HCT116 (cell line): ENCODE measurements at regions not wholly inside any gene's neighbourhood (a gene's known extent, or its start where the extent isn't known, plus 50 kb on each side); places are given as distances from the start of the nearest gene placed in this dataset.

ENCODE experiments used
- ATAC-seq: fragments of 200-7000 bp; cut with Tn5 transposase; 2 replicates; pipeline ENCODE4 v1.9.1; 2020; ENCODE audit warnings: mild to moderate bottlenecking, moderate library complexity
- BruUV-seq: library from RNA; stranded (reverse); fragments of 400-500 nt; replicated peaks from 2 replicates; lab custom pipeline; 2021; lab: Mats Ljungman, UMichigan
- CTCF ChIA-PET: fragments of 300-600 bp; sonication (Branson Sonifier 250); formaldehyde crosslinking; loops from one replicate; lab custom pipeline; 2021; ENCODE audit warnings: antibody characterized with exemption; lab: Charles Lee
- POLR2A ChIA-PET: fragments of 300-600, 350-600 bp; sonication (Branson Sonifier 250); formaldehyde crosslinking; loops from one replicate; lab custom pipeline; 2021; ENCODE audit warnings: antibody characterized with exemption; lab: Charles Lee
- RAD21 ChIA-PET, 2 experiments: fragments of 300-600 bp; sonication (Branson Sonifier 250); formaldehyde crosslinking; loops; one replicate each; lab custom pipeline; 2023; ENCODE audit warnings: low total read pairs in 2 of 2; ENCODE audit not compliant: uncharacterized antibody in 2 of 2, unreplicated experiment in 2 of 2, low non-redundant PET in 1 of 2; lab: Charles Lee
- DNase-seq: peaks from one replicate; pipeline ENCODE4 v3.0.0-alpha.2; 2010; ENCODE audit warnings: low read depth, low spot score
- H2AFZ ChIP-seq: fragments of 200-600 bp; shearing (Covaris generic), sonication (generic); 2 replicates; pipeline ENCODE4 v1.6.1; 2017; ENCODE audit warnings: low read depth, mixed run types, mixed read lengths, antibody characterized with exemption, low read length; ENCODE audit not compliant: poor library complexity, severe bottlenecking
- H3K27ac ChIP-seq: 2 replicates; pipeline ENCODE4 v1.5.1; 2012; ENCODE audit warnings: low read depth, low read length
- H3K27me3 ChIP-seq: fragments of 200-600 bp; sonication (generic); 2 replicates; pipeline ENCODE4 v1.6.1; 2016; ENCODE audit warnings: mixed run types, low read length, mixed read lengths; ENCODE audit not compliant: insufficient read depth
- H3K36me3 ChIP-seq, 2 experiments: fragments of 200-500 bp in 1 of 2; fragments of 200-600 bp in 1 of 2; sonication (Bioruptor generic) in 1 of 2; sonication (generic) in 1 of 2; 2 replicates each; pipeline versions ENCODE4 v1.5.1 to v1.6.1; 2014 to 2016; ENCODE audit warnings: low read length in 2 of 2, inconsistent platforms in 1 of 2, mixed read lengths in 1 of 2, mixed run types in 1 of 2; ENCODE audit not compliant: insufficient read depth in 2 of 2, control insufficient read depth in 1 of 2
- H3K4me1 ChIP-seq, 2 experiments: fragments of 200-600 bp in 1 of 2; sonication (generic) in 1 of 2; 2 replicates each; pipeline versions ENCODE4 v1.5.1 to v1.6.1; 2012 to 2017; ENCODE audit warnings: low read length in 2 of 2, inconsistent platforms in 1 of 2, mild to moderate bottlenecking in 1 of 2, mixed read lengths in 1 of 2, mixed run types in 1 of 2, moderate library complexity in 1 of 2; ENCODE audit not compliant: insufficient read depth in 2 of 2, control insufficient read depth in 1 of 2
- H3K4me2 ChIP-seq: fragments of 200-600 bp; sonication (generic); 2 replicates; pipeline ENCODE4 v1.6.1; 2017; ENCODE audit warnings: mixed run types, low read length, mixed read lengths
- H3K4me3 ChIP-seq, 2 experiments: fragments of 200-600 bp in 1 of 2; sonication (generic) in 1 of 2; replicated peaks in 1 of 2; 2 replicates each; pipeline ENCODE4 v1.5.1; 2011 to 2016; ENCODE audit warnings: low read length in 2 of 2, control low read depth in 1 of 2, low read depth in 1 of 2, mild to moderate bottlenecking in 1 of 2, mixed read lengths in 1 of 2, mixed run types in 1 of 2
- H3K79me2 ChIP-seq: fragments of 200-600 bp; sonication (generic); 2 replicates; pipeline ENCODE4 v1.6.1; 2017; ENCODE audit warnings: mild to moderate bottlenecking, mixed run types, low read length, moderate library complexity, mixed read lengths; ENCODE audit not compliant: insufficient read depth
- H3K9ac ChIP-seq: fragments of 200-600 bp; sonication (generic); 2 replicates; pipeline ENCODE4 v1.6.1; 2016; ENCODE audit warnings: low read length, mixed read lengths
- H3K9me2 ChIP-seq: fragments of 200-600 bp; sonication (generic), shearing (Covaris generic); 2 replicates; pipeline ENCODE4 v1.6.1; 2017; ENCODE audit warnings: mixed run types, mild to moderate bottlenecking, moderate library complexity; ENCODE audit not compliant: insufficient read depth
- H3K9me3 ChIP-seq, 2 experiments: fragments of 200-500 bp in 1 of 2; fragments of 200-600 bp in 1 of 2; sonication (Bioruptor generic) in 1 of 2; sonication (generic) in 1 of 2; 2 replicates each; pipeline ENCODE4 v1.6.1; 2014 to 2017; ENCODE audit warnings: low read length in 2 of 2, mixed read lengths in 2 of 2, inconsistent platforms in 1 of 2, low read depth in 1 of 2, mild to moderate bottlenecking in 1 of 2, mixed run types in 1 of 2, moderate library complexity in 1 of 2; ENCODE audit not compliant: control insufficient read depth in 1 of 2, insufficient read depth in 1 of 2
- H4K20me1 ChIP-seq: fragments of 200-600 bp; sonication (generic), shearing (Covaris generic); 2 replicates; pipeline ENCODE4 v1.6.1; 2017; ENCODE audit warnings: mixed run types, mild to moderate bottlenecking, moderate library complexity; ENCODE audit not compliant: insufficient read depth
- CEBPB ChIP-seq: IDR thresholded peaks from 2 replicates; pipeline ENCODE4 v1.6.1; 2012; ENCODE audit warnings: low read depth
- EGR1 ChIP-seq: IDR thresholded peaks from 2 replicates; pipeline ENCODE4 v1.6.1; 2012; ENCODE audit warnings: low read depth
- ELF1 ChIP-seq: IDR thresholded peaks from 2 replicates; pipeline ENCODE4 v1.6.1; 2012; ENCODE audit warnings: low read depth, borderline replicate concordance
- JUND ChIP-seq: IDR thresholded peaks from 2 replicates; pipeline ENCODE4 v1.6.1; 2012
- POLR2A ChIP-seq: IDR thresholded peaks from 2 replicates; pipeline ENCODE4 v1.7.0; 2011; ENCODE audit warnings: borderline replicate concordance; ENCODE audit not compliant: insufficient read depth, insufficient read length; ENCODE audit errors: extremely low read depth
- RAD21 ChIP-seq: IDR thresholded peaks from 2 replicates; pipeline ENCODE4 v1.6.1; 2012; ENCODE audit warnings: low read depth, mild to moderate bottlenecking
- SIN3A ChIP-seq: IDR thresholded peaks from 2 replicates; pipeline ENCODE4 v1.6.1; 2012; ENCODE audit warnings: low read depth
- SP1 ChIP-seq: IDR thresholded peaks from 2 replicates; pipeline ENCODE4 v1.6.1; 2012; ENCODE audit warnings: low read depth
- SRF ChIP-seq: IDR thresholded peaks from 2 replicates; pipeline ENCODE4 v1.6.1; 2012; ENCODE audit warnings: low read depth
- YY1 ChIP-seq: IDR thresholded peaks from 2 replicates; pipeline ENCODE4 v1.6.1; 2011; ENCODE audit warnings: low read length, low read depth, moderate library complexity, mild to moderate bottlenecking; ENCODE audit not compliant: insufficient replicate concordance; ENCODE audit errors: extremely low read depth
- ZFX ChIP-seq: fragments of 450-650 bp; IDR thresholded peaks from 2 replicates; pipeline ENCODE4 v1.6.1; 2017
- ZNF274 ChIP-seq: fragments of 200-500 bp; sonication (Bioruptor generic); IDR thresholded peaks from 2 replicates; pipeline ENCODE4 v1.6.1; 2014; ENCODE audit warnings: mild to moderate bottlenecking, low read depth, low read length, inconsistent platforms
- intact Hi-C: fragments of 100-400 bp; cut with micrococcal nuclease; formaldehyde crosslinking; loops from 2 replicates; pipeline ENCODE4 v1.10.0; 2022
- TF ChIP-seq, protein P1 (sequence below), 3 experiments: fragments of 200-600 bp in 1 of 3; sonication (generic) in 1 of 3; IDR thresholded peaks in 2 of 3; conservative IDR thresholded peaks in 1 of 3; 2 replicates each; pipeline ENCODE4 v1.5.1; 2012 to 2017; ENCODE audit warnings: low read depth in 2 of 3, low read length in 2 of 3, antibody characterized with exemption in 1 of 3, borderline replicate concordance in 1 of 3, control low read depth in 1 of 3, mild to moderate bottlenecking in 1 of 3, mixed read lengths in 1 of 3, mixed run types in 1 of 3, moderate library complexity in 1 of 3; ENCODE audit not compliant: insufficient read depth in 1 of 3
- TF ChIP-seq, protein P2 (sequence below): IDR thresholded peaks from 2 replicates; pipeline ENCODE4 v1.6.1; 2012
- TF ChIP-seq, protein P3 (sequence below): IDR thresholded peaks from 2 replicates; pipeline ENCODE4 v1.6.1; 2012; ENCODE audit warnings: low read depth
- TF ChIP-seq, protein P4 (sequence below): IDR thresholded peaks from 2 replicates; pipeline ENCODE4 v1.6.1; 2012

DNA sequence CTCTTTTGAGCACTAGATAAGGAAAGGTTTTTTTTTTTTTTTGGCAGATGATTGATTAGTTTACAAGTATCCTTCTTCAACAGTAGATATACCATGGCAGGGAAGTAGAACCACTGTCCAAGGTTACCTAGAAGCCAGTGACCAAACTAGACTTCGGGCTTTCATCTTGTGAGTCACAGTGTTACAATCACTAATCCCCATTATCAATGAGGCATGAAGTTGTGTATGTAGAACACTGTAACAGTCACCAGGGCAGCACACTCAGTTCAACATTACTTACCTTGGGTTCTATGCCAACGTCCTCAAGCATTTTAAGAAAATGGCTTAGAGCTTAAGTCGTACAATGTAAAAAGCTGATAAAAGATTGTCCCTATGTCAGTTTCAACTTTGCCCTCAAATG, 430.9 kb downstream of the ETS1 start:
- H3K9me2 ChIP-seq: no peaks in the 10 kb centered on the region
- H2AFZ ChIP-seq: no peak overlapping the region
- BruUV-seq: no TSS peak
- POLR2A ChIA-PET: no interaction called here
- no peak for ATAC-seq
- H3K9ac ChIP-seq: no peak overlapping the region
- CTCF ChIA-PET: interaction anchor here (1.2 to 4.6 kb wide), 6 partner anchors 9 to 674 kb away, joined by 4 to 53 read pairs (median 10); no protein-coding TSS in a partner anchor
- TF ChIP-seq ZFX: no peak
- H3K27ac ChIP-seq: no peak overlapping the region
- no peaks in the 10 kb centered on the region for H4K20me1 ChIP-seq
- no peaks in the 10 kb centered on the region; a peak in 1 of 4 replicates for H3K4me1 ChIP-seq
- H3K27me3 ChIP-seq: peaks cover 15% of the 10 kb centered on the region; the same call in 1 of the 2 replicates
- no peak for DNase-seq
- no peaks in the 10 kb centered on the region for H3K79me2 ChIP-seq
- no peaks in the 10 kb centered on the region for H3K9me3 ChIP-seq
- RAD21 ChIA-PET: no interaction called here
- intact Hi-C loops: no loop called here
- no peaks in the 10 kb centered on the region for H3K36me3 ChIP-seq
- no peak overlapping the region for H3K4me2 ChIP-seq
- no peak overlapping the region for H3K4me3 ChIP-seq

DNA sequence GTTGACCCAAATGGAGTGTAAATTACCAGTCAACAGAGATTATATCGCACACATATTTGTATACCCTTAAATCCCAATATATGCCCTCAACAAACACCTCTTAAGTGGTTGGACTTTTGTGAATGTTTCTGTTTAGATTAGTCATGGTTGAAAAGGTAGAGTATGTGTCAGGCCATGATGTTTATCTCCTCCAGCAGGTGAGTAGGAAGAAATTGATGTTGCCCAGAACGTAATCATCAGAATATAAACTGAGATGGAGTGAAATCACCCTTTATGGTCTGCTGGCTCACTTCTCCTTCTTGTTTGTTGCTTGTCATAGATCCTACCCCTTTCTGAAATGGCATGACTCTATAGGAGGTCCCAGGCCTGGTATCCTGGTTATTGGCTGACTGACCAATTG, 431.8 kb downstream of the ETS1 start:
- CTCF ChIA-PET: no interaction called here
- TF ChIP-seq SP1: no peak
- no peak for TF ChIP-seq YY1
- TF ChIP-seq, protein P1, sequence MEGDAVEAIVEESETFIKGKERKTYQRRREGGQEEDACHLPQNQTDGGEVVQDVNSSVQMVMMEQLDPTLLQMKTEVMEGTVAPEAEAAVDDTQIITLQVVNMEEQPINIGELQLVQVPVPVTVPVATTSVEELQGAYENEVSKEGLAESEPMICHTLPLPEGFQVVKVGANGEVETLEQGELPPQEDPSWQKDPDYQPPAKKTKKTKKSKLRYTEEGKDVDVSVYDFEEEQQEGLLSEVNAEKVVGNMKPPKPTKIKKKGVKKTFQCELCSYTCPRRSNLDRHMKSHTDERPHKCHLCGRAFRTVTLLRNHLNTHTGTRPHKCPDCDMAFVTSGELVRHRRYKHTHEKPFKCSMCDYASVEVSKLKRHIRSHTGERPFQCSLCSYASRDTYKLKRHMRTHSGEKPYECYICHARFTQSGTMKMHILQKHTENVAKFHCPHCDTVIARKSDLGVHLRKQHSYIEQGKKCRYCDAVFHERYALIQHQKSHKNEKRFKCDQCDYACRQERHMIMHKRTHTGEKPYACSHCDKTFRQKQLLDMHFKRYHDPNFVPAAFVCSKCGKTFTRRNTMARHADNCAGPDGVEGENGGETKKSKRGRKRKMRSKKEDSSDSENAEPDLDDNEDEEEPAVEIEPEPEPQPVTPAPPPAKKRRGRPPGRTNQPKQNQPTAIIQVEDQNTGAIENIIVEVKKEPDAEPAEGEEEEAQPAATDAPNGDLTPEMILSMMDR (IDR thresholded peaks at IDR 0.05 in 2 of 3, conservative IDR thresholded peaks at IDR 0.05 in 1 of 3; ENCODE audit: borderline replicate concordance in 1 of 3, insufficient read depth in 1 of 3, low read depth in 2 of 3, low read length in 2 of 3): no peak
- no peak for TF ChIP-seq ZFX
- TF ChIP-seq SIN3A: no peak
- TF ChIP-seq, protein P2, sequence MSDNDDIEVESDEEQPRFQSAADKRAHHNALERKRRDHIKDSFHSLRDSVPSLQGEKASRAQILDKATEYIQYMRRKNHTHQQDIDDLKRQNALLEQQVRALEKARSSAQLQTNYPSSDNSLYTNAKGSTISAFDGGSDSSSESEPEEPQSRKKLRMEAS: no peak
- TF ChIP-seq POLR2A: no peak
- no peak for TF ChIP-seq ELF1
- no peak for TF ChIP-seq SRF
- TF ChIP-seq CEBPB: no peak
- no peak for TF ChIP-seq RAD21
- no peak for TF ChIP-seq ZNF274
- TF ChIP-seq, protein P3, sequence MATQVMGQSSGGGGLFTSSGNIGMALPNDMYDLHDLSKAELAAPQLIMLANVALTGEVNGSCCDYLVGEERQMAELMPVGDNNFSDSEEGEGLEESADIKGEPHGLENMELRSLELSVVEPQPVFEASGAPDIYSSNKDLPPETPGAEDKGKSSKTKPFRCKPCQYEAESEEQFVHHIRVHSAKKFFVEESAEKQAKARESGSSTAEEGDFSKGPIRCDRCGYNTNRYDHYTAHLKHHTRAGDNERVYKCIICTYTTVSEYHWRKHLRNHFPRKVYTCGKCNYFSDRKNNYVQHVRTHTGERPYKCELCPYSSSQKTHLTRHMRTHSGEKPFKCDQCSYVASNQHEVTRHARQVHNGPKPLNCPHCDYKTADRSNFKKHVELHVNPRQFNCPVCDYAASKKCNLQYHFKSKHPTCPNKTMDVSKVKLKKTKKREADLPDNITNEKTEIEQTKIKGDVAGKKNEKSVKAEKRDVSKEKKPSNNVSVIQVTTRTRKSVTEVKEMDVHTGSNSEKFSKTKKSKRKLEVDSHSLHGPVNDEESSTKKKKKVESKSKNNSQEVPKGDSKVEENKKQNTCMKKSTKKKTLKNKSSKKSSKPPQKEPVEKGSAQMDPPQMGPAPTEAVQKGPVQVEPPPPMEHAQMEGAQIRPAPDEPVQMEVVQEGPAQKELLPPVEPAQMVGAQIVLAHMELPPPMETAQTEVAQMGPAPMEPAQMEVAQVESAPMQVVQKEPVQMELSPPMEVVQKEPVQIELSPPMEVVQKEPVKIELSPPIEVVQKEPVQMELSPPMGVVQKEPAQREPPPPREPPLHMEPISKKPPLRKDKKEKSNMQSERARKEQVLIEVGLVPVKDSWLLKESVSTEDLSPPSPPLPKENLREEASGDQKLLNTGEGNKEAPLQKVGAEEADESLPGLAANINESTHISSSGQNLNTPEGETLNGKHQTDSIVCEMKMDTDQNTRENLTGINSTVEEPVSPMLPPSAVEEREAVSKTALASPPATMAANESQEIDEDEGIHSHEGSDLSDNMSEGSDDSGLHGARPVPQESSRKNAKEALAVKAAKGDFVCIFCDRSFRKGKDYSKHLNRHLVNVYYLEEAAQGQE: no peak
- TF ChIP-seq, protein P4, sequence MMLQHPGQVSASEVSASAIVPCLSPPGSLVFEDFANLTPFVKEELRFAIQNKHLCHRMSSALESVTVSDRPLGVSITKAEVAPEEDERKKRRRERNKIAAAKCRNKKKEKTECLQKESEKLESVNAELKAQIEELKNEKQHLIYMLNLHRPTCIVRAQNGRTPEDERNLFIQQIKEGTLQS: no peak
- no peak for TF ChIP-seq EGR1
- TF ChIP-seq JUND: no peak
- RAD21 ChIA-PET: no interaction called here
- no peaks in the 10 kb centered on the region for H4K20me1 ChIP-seq
- H3K27me3 ChIP-seq: peaks cover 23% of the 10 kb centered on the region
- no peak overlapping the region for H3K9ac ChIP-seq
- DNase-seq (no peak), ATAC-seq (no peak)
- no peaks in the 10 kb centered on the region for H3K9me3 ChIP-seq
- no peaks in the 10 kb centered on the region for H3K9me2 ChIP-seq
- POLR2A ChIA-PET: no interaction called here
- no TSS peak for BruUV-seq
- no peak overlapping the region for H2AFZ ChIP-seq
- no peak overlapping the region for H3K27ac ChIP-seq
- no peaks in the 10 kb centered on the region; a peak in 1 of 4 replicates for H3K4me1 ChIP-seq
- H3K4me2 ChIP-seq: no peak overlapping the region
- H3K79me2 ChIP-seq: no peaks in the 10 kb centered on the region
- intact Hi-C loops: no loop called here
- no peaks in the 10 kb centered on the region for H3K36me3 ChIP-seq
- H3K4me3 ChIP-seq: no peak overlapping the region
